OCI-LY1 (cell line): ENCODE measurements at regions not wholly inside any gene's neighbourhood (a gene's known extent, or its start where the extent isn't known, plus 50 kb on each side); places are given as distances from the start of the nearest gene placed in this dataset.

Source experiments
- H2AFZ ChIP-seq: fragments of 200-600 bp; sonication (generic), shearing (Covaris generic); 2 replicates; pipeline ENCODE4 v1.6.0; 2014; ENCODE audit warnings: antibody characterized with exemption, mild to moderate bottlenecking, low read length
- H3F3A ChIP-seq: fragments of 200-600 bp; sonication (generic), shearing (Covaris generic); 2 replicates; pipeline ENCODE4 v1.6.0; 2014; ENCODE audit warnings: mild to moderate bottlenecking, antibody characterized with exemption, low read length, moderate library complexity; ENCODE audit not compliant: insufficient read depth
- H3K27ac ChIP-seq: fragments of 200-600 bp; sonication (generic); 2 replicates; pipeline ENCODE4 v1.5.1; 2014; ENCODE audit warnings: low read length, mixed run types, mild to moderate bottlenecking, low read depth; ENCODE audit not compliant: poor library complexity, severe bottlenecking
- H3K27me3 ChIP-seq: fragments of 200-600 bp; sonication (generic); 2 replicates; pipeline ENCODE4 v1.6.0; 2014; ENCODE audit warnings: antibody characterized with exemption, mild to moderate bottlenecking, low read length, moderate library complexity; ENCODE audit not compliant: insufficient read depth
- H3K36me3 ChIP-seq: fragments of 200-600 bp; sonication (generic); 2 replicates; pipeline ENCODE4 v1.6.1; 2014; ENCODE audit warnings: mild to moderate bottlenecking, antibody characterized with exemption, low read length, moderate library complexity, mixed read lengths; ENCODE audit not compliant: insufficient read depth
- H3K4me1 ChIP-seq: fragments of 200-600 bp; sonication (generic); 2 replicates; pipeline ENCODE4 v1.5.1; 2014; ENCODE audit warnings: mild to moderate bottlenecking, low read length, moderate library complexity; ENCODE audit not compliant: insufficient read depth, severe bottlenecking
- H3K4me2 ChIP-seq: fragments of 200-600 bp; sonication (generic), shearing (Covaris generic); 2 replicates; pipeline ENCODE4 v1.6.1; 2014; ENCODE audit warnings: low read length
- H3K4me3 ChIP-seq: fragments of 200-600 bp; sonication (generic); 2 replicates; pipeline ENCODE4 v1.5.1; 2014; ENCODE audit warnings: low read length, low read depth, mild to moderate bottlenecking, mixed read lengths; ENCODE audit not compliant: poor library complexity, severe bottlenecking
- H3K79me2 ChIP-seq: fragments of 200-600 bp; shearing (Covaris generic); 2 replicates; pipeline ENCODE4 v1.6.1; 2016; ENCODE audit warnings: mixed run types, low read length, mixed read lengths; ENCODE audit not compliant: insufficient read depth
- H3K9ac ChIP-seq: fragments of 200-600 bp; sonication (generic), shearing (Covaris generic); 2 replicates; pipeline ENCODE4 v1.6.1; 2014; ENCODE audit warnings: mild to moderate bottlenecking, low read length, mixed read lengths
- H3K9me2 ChIP-seq: fragments of 200-600 bp; sonication (generic), shearing (Covaris generic); 2 replicates; pipeline ENCODE4 v1.6.1; 2014; ENCODE audit warnings: low read depth, mild to moderate bottlenecking, low read length, mixed read lengths
- H3K9me3 ChIP-seq: fragments of 200-600 bp; shearing (Covaris generic); 2 replicates; pipeline ENCODE4 v1.6.1; 2014; ENCODE audit warnings: low read length, mixed read lengths
- H4K20me1 ChIP-seq: fragments of 200-600 bp; sonication (generic), shearing (Covaris generic); 2 replicates; pipeline ENCODE4 v1.6.0; 2016; ENCODE audit warnings: mild to moderate bottlenecking, low read length; ENCODE audit not compliant: insufficient read depth
- EZH2 ChIP-seq: fragments of 200-600 bp; sonication (generic), shearing (Covaris generic); IDR thresholded peaks from 2 replicates; pipeline ENCODE4 v1.8.0; 2017; ENCODE audit warnings: borderline replicate concordance, mixed run types, mild to moderate bottlenecking, antibody characterized with exemption, low read length, moderate library complexity, mixed read lengths
- TF ChIP-seq, protein P1 (sequence below): fragments of 200-600 bp; sonication (generic), shearing (Covaris generic); IDR thresholded peaks from 2 replicates; pipeline ENCODE4 v1.5.1; 2017; ENCODE audit warnings: mild to moderate bottlenecking, antibody characterized with exemption, low read length, moderate library complexity, mixed read lengths

DNA sequence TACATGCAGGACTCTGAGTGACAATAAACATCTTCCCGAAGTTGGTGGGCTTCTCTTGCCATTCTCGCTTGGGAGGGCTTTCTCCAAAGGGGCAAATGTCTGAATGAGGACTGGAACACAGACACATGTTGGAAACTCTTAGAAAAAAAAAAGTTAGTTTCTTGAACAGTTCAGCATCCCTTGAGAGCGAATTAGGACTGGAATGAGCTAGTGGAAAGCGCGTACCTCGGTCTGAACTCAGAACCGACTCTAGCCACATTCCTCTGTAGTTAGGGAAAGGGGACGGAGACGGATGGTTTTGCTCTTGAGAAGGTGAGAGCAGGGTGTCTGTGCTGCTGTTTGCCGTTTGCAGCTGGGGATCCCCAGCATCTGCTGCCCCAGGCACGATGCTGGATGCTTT is 517.3 kb downstream of the TBC1D22A start:
- H3K4me1 ChIP-seq, result no peaks in the 10 kb centered on the region
- no peaks in the 10 kb centered on the region for H3K9me2 ChIP-seq
- no peaks in the 10 kb centered on the region for H3K36me3 ChIP-seq
- no peak overlapping the region for H3K4me2 ChIP-seq
- H3K9me3 ChIP-seq, result no peaks in the 10 kb centered on the region
- H3K9ac ChIP-seq, result no peak overlapping the region
- no peaks in the 10 kb centered on the region for H3F3A ChIP-seq
- no peak overlapping the region for H3K27ac ChIP-seq
- TF ChIP-seq, protein P1, sequence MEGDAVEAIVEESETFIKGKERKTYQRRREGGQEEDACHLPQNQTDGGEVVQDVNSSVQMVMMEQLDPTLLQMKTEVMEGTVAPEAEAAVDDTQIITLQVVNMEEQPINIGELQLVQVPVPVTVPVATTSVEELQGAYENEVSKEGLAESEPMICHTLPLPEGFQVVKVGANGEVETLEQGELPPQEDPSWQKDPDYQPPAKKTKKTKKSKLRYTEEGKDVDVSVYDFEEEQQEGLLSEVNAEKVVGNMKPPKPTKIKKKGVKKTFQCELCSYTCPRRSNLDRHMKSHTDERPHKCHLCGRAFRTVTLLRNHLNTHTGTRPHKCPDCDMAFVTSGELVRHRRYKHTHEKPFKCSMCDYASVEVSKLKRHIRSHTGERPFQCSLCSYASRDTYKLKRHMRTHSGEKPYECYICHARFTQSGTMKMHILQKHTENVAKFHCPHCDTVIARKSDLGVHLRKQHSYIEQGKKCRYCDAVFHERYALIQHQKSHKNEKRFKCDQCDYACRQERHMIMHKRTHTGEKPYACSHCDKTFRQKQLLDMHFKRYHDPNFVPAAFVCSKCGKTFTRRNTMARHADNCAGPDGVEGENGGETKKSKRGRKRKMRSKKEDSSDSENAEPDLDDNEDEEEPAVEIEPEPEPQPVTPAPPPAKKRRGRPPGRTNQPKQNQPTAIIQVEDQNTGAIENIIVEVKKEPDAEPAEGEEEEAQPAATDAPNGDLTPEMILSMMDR, result no peak
- TF ChIP-seq EZH2, result no peak
- H3K27me3 ChIP-seq, result peaks cover 3% of the 10 kb centered on the region; the same call in 1 of the 2 replicates
- no peaks in the 10 kb centered on the region for H3K79me2 ChIP-seq
- no peaks in the 10 kb centered on the region for H4K20me1 ChIP-seq
- H2AFZ ChIP-seq, result no peak overlapping the region
- H3K4me3 ChIP-seq, result no peak overlapping the region

DNA sequence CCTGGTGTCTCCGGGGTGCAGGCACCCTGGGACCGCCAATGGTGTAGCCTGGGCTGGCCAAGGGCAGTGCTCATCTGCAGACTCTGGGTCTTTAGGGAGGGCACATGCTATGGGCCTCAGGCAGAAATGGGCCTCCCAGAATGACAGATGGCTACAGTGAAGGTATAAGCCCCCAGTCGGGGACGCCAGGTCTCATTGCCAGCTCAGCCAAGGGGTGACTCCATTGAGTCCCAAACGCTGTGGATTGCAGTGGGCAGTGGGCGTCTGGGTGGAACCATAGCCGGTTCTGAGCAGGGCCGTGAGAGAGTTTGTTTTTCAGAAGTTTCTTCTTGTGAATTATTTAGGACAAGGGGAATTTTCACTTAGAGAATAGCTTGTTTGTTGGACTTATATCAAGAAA is 516.9 kb downstream of the TBC1D22A start:
- H3K79me2 ChIP-seq, result no peaks in the 10 kb centered on the region
- no peak overlapping the region for H2AFZ ChIP-seq
- H3K4me3 ChIP-seq, result no peak overlapping the region
- no peak for TF ChIP-seq EZH2
- no peaks in the 10 kb centered on the region for H3K36me3 ChIP-seq
- H3K9me3 ChIP-seq, result no peaks in the 10 kb centered on the region
- no peak overlapping the region for H3K4me2 ChIP-seq
- H3K9me2 ChIP-seq, result no peaks in the 10 kb centered on the region
- H3K9ac ChIP-seq, result no peak overlapping the region
- no peak overlapping the region for H3K27ac ChIP-seq
- peaks cover 3% of the 10 kb centered on the region; the same call in 1 of the 2 replicates for H3K27me3 ChIP-seq
- H4K20me1 ChIP-seq, result no peaks in the 10 kb centered on the region
- H3K4me1 ChIP-seq, result no peaks in the 10 kb centered on the region
- H3F3A ChIP-seq, result no peaks in the 10 kb centered on the region

DNA sequence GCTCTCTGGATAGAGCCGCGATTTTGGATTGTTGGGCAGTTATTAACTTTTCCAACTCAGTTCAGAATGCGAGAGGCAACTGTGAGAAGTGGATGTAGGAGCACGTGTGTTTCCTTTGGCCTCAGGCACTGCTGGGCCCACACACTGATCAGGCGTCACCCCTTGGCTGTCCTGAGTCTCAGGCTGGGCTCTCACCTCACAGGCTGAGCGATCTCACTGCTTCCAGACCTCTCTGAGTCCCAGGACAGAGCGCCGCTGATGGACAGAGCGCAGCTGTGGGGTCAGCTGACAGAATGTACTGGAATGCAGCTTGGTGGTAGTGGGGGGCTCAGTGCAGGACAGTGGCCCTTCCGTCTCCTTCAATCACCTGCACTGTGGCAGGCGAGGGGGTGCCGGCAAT is 516.2 kb downstream of the TBC1D22A start:
- TF ChIP-seq, protein P1, result no peak
- no peak for TF ChIP-seq EZH2
- Histone ChIP-seq H3K79me2 (no peaks in the 10 kb centered on the region), H3K9ac (no peak overlapping the region), H3K9me2 (no peaks in the 10 kb centered on the region), H3F3A (no peaks in the 10 kb centered on the region), H3K4me2 (no peak overlapping the region), H3K27me3 (peaks cover 3% of the 10 kb centered on the region; the same call in 1 of the 2 replicates), H3K4me1 (no peaks in the 10 kb centered on the region), H4K20me1 (no peaks in the 10 kb centered on the region), H3K9me3 (no peaks in the 10 kb centered on the region), H3K27ac (no peak overlapping the region), H3K4me3 (no peak overlapping the region), H2AFZ (no peak overlapping the region), H3K36me3 (no peaks in the 10 kb centered on the region)

DNA sequence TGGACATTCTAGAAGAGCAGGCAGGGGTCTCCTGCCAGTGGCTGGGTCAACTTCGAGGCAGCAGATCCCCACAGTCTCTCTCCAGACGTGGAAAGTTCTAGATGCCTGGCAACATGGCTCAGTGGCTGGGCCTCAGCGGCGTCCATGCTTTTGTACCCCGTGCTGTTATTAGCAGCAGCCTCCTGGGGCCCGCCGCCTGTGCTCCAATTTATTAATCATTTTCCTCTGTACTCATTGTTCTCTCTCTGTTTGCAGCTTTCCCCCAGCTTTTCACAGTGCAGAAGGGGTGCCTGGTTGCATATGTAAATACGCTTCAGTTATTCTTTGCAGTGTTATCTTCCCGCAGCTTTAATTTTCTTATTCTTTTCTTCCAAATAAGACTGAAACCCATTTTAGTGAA is 515.1 kb downstream of the TBC1D22A start:
- Histone ChIP-seq H3K9me3 (no peaks in the 10 kb centered on the region), H3K9me2 (no peaks in the 10 kb centered on the region), H3K9ac (no peak overlapping the region), H3F3A (no peaks in the 10 kb centered on the region), H4K20me1 (no peaks in the 10 kb centered on the region), H3K27ac (no peak overlapping the region), H3K4me3 (no peak overlapping the region), H2AFZ (no peak overlapping the region), H3K79me2 (no peaks in the 10 kb centered on the region), H3K27me3 (no peaks in the 10 kb centered on the region), H3K4me1 (no peaks in the 10 kb centered on the region), H3K36me3 (no peaks in the 10 kb centered on the region), H3K4me2 (no peak overlapping the region)
- TF ChIP-seq EZH2, result no peak
- TF ChIP-seq, protein P1, result no peak
